Stimulated activated CD8-positive, alpha-beta memory T cell treated with anti-CD3 and anti-CD28 coated beads, Interleukin-12 subunit alpha, Interleukin-12 subunit beta, amount 100 ng/mL, for 24 hours (primary cell): ENCODE measurements at regions not wholly inside any gene's neighbourhood (a gene's known extent, or its start where the extent isn't known, plus 50 kb on each side); places are given as distances from the start of the nearest gene placed in this dataset.
"Not testable (repeated sequence)": the region's sequence is repeated elsewhere in the genome, so short reads cannot be mapped to it uniquely, and the experiment has no call there.

Source experiments
- DNase-seq: peaks from one replicate; pipeline ENCODE4 v3.0.0-alpha.2; 2020; ENCODE audit errors: extremely low read depth

DNA sequence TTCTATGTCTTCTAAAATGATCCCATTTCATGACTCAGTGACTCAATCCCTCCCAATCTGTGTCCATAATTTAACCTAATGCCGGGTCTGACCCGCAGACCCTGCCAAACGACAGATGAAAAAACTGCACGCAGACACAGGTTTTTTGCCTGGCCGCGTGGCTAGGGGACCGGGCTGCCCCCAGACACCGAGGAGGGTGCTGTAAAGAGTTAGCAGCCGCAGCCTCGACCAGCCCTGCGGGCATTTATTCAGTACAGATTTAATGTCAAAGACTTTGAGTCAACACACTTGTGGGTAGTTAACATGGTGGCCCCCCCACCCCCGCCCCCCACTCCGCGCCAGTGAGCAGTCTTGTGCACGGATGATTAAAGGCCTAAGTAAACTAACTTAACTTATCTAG is 1324.7 kb downstream of the GATA3 start:
- DNase-seq: no peak

DNA sequence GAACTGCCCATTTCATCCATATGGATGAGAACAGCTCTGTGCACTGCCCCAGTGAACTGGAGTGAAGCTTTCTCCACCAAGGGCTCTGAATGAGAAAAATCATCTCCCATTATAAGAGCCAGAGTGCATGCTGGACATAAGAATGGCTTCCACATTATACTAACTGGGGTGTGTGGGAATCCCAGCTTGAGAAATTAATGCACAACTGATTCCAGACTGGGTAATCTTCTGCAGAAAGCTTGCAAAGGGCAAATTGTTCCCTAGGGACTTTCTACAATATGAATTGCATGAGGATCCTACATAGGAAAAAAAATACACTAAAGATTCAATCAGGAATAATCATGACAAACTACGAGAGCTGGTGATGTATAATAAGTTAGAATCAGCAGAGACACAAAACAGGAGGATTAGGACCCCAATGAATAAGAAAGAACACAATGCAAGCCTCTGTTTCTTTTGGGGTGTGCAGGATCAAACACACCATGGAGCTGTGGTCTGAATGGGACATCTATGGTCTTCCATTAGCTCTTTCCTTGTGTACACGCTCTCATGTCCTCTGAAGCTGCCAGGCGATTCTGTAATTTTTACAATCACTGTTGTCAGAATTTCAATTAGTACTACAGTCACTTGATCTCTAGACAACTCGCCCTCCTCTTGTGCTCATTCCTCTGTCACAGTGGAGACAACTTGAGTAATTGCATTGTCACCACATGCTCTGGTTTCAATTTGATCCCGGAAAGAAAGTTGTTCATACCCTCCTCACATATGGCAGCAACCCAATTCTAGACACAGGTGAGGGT is 1327.4 kb downstream of the GATA3 start:
- DNase-seq: no peak

DNA sequence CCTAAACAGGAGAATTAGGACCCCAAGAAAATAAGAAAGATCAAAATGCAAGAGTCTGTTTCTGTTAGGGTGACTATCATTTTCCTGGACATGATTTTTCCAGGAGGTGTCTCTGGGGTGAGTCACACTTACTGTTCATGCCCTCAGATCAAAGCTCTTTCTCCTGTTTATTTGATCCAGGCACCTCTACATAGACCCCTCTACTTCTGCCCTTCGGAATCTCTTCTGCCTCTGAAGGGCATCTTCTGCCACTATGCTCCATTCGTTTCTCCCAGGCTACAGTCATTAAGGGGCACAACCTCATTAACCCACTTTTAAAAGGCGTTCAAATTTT is 1328.0 kb downstream of the GATA3 start:
- DNase-seq: no peak

DNA sequence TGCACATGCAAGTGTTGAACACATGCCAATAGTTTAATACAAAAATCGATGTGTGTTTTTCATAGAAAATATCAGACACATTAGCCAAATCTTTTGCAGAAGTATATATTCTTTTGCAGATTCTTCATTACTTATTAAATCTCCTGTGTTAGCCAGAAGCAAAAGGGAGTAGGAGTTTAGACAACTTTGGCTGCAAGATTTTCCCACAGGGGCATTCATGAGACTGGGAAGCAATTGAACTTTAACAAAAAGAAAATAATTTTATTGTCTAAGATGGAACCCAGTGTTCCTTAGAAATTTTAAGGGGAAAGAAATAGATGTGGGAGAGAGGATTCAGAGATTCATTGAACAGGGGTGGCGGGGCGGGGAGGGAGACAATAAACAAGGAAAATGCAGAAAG is 1336.0 kb downstream of the GATA3 start:
- DNase-seq: no peak

DNA sequence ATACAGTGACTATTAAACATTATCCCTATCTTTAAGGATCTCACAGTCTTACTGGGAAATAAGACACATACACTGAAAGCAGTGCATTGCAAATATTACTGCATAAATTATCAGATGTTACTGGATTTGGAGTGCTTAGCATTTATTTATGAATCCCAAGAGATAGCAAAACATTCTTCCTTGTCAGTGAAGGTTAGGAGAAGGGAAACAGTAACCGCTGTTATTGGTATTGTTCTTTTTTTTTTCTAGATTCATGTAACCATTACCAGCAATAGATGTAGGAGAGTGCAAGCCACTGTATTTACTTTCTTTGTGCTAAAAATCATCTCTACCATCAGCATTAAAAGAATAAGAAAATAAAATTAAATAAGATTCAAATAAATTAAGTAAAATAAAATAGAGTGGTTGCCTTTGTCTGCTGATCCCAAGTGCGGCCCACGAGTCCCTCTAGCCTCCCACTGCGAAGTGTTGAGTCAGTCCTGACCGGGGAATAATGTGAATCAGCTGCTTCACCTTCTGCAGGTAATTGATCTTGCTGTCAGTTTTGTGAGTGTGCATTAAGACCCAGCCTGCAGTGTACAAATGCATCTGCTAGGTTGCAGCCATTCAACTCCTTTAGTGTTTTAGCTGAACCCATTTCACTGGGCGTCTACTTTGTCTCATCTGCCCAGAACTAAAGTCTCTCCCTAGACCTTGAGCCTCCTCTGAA is 1344.9 kb downstream of the GATA3 start:
- DNase-seq: no peak

DNA sequence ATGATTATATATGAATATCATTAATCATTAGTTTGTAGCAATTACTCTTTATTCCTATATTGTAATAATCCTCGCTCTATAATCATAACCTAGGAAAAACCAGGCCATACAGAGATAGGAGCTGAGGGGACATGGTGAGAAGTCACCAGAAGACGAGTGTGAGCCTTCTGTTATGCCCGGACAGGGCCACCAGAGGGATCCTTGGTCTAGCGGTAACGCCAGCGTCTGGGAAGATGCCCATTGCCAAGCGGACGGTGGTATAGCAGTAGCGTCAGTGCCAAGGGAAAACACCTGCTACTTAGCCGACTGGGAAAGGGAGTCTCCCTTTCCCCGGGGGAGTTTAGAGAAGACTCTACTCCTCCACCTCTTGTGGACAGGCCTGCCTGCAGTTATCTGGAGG is 1347.6 kb downstream of the GATA3 start:
- not testable (repeated sequence) for DNase-seq

DNA sequence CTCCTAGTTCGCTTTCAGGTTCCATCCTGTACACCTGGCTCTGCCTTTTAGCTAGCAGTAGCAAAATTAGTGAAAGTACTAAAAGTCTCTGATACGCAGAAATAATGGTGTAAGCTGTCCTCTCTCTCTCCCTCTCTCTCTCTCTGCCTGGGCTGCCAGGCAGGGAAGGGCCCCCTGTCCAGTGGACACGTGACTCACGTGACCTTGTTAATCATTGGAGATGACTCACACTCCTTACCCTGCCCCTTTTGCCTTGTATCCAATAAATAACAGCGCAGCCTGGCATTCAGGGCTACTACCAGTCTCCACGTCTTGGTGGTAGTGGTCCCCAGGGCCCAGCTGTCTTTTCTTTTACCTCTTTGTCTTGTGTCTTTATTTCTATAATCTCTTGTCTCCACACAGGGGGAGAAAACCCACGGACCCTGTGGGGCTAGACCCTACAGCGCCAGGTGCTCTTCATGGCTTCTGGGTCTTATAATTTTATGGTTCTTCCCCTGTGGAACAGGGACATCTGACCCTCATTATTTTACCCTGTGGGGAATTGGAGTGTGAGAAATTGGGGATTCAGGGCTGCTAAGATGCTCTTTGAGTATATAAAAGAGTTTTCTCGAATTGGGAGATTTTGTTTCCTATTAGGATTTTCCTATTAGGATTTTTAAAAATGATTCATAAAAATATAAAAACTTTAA is 1348.2 kb downstream of the GATA3 start:
- DNase-seq: not testable (repeated sequence)

DNA sequence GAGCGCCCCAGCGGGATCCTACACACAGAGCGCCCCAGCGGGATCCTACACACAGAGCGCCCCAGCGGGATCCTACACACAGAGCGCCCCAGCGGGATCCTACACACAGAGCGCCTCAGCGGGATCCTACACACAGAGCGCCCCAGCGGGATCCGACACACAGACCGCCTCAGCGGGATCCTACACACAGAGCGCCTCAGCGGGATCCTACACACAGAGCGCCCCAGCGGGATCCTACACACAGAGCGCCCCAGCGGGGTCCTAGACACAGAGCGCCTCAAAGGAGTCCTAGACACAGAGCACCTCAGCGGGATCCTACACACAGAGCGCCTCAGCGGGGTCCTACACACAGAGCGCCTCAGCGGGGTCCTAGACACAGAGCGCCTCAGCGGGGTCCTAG is 1352.7 kb downstream of the GATA3 start:
- not testable (repeated sequence) for DNase-seq

DNA sequence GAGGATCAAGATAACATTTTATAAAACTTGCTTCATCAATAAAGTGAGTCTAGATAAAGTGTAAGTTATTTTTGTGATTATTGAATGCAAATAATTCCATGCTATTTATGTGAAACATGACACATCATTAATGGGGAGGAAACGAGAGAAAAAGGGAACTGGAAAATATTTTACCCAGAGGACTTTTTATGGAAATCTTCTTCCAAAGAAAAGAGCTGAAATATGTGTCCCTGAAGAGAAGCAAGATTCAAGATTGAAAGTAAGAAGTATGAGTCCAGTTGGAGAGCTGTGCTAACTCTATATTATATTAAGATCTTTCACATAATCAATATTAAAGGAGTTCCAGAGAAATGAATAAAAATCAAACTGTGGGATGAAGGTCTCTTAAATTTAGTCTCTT is 1361.8 kb downstream of the GATA3 start:
- DNase-seq: no peak

DNA sequence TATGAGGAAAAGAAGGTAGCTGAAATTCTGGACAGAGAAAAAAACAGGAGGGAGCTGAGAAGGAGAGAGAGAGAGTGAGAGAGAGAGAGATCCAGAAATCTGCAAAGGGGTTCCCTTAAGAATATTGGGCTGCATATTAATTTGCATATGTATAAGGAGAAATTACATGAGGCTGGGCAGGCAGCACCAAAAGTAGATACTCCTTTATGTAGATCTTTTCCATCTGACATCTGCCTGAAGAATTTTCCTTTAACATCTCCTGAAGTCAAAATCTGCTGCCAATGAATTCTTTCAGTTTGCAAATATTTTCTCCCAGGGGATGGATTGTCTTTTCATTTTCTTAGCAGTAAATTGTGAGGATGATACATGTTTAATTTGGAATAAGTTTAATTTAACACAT is 1365.3 kb downstream of the GATA3 start:
- no peak for DNase-seq

DNA sequence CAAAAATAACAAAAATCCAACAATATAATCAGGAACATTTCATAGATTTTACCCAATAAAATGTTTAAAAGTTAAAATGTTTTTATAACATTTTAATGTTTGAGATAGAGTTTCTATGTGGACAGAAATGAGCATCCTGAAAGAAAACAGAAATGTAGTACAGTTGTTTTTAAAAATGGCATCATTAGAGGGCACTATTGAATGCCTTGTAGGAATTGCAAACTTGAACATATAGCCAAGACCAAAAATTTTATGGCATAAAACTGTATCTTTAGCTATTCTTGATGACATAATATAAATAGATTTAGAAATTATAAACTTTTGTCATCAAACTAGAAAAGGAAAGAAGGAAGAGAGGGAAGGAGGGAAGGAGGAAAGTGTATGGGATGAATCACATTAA is 1372.7 kb downstream of the GATA3 start:
- no peak for DNase-seq

DNA sequence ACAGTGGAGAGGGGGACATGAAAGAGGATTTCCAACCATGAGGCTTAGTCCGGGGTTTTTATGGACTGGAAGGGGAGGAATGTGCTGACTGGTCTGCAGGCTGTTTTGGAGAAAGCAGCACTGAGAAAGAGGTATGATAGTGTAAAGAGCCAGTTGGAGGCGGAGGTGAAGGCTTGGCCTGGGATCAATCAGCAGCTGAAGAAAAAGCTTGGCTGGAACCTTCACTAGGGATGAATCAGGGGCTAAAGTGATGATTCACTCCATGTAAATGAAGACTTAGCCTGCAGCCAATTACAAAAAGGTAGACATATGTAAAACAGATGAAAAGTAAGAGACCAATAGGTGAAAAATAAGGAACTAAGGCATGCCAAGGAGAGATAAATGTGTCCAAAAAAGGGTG is 1382.6 kb downstream of the GATA3 start:
- no peak for DNase-seq

DNA sequence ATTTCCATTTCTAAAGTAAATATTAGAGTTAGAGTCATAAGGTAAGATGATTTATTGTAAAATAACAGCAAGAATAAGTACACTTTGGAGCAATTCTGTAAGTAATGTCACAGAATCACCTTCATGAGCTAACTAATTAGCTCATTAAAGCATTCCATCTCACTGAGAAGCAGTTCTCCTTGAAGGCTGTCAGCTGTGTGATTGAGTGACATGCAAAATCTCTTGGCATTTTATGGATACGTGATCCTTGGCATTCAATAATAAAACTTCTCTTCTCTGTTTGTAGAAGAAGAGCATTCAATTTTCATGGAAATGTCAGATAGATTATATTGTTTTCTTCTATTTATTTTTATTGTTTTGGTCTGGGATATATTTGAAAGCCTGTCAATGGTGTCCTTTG is 1389.3 kb downstream of the GATA3 start:
- no peak for DNase-seq

DNA sequence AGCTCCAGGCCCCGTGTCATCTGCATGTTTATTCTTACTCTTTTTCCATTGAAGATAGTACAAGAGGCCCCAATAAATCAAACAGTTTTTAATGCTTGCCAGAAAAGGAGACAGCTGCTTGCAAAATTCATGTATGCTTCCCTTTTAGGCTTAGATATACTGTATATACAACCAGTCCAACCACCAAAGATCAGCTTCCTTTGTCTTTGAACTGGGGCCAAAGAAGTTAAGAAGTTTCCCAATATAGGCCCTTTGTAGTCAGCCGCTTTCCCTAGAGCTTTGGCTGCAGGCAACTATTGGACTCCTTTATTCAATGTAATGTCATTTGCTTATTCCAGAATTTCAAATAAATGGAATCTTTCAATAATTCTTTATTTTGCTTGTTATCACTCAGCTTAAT is 1395.0 kb downstream of the GATA3 start:
- DNase-seq: no peak

DNA sequence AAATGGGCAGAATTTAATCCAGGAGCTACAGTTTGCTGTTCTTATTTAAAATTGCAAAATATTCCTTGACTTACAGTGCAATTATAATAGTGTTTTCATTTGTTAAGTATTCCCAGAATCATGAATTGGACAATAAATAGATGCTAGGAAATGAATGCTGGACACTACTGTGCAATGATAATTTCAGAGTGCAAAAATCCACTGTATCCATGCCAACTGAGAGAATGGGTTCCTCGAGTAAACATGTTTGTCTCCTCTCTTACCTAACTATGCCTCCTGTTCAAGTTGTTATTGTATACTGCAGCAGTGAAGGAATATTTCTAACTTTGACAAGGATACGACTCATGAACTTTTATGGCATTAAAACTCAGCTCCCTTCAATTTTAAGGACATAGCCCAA is 1396.3 kb downstream of the GATA3 start:
- DNase-seq: no peak

DNA sequence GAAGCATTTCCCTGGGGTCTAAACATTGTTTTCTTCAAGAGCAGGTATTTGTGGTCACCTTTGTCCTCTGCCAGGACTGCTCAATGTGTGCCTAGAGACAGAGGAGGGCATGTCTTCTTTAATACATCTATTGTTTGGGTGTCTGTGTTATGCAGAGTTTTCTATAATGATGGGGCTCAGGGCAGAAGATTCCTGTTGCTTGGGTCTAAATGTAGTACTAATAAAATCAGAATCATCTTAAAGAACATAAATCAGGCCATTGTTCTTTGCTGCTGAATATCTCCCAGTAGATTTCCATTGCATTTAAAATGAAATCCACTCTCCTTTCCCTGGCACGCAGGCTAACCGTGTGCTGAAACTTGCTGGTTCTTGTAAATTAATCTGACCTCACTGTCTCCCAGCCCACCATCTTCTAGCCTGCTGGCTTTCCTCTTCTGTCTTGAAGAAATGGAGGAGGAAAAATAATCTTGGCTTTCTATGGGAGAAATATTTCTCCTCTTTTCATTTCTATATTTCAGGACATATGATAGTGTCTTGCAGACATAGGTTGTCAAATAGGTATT is 1396.8 kb downstream of the GATA3 start:
- DNase-seq: no peak

DNA sequence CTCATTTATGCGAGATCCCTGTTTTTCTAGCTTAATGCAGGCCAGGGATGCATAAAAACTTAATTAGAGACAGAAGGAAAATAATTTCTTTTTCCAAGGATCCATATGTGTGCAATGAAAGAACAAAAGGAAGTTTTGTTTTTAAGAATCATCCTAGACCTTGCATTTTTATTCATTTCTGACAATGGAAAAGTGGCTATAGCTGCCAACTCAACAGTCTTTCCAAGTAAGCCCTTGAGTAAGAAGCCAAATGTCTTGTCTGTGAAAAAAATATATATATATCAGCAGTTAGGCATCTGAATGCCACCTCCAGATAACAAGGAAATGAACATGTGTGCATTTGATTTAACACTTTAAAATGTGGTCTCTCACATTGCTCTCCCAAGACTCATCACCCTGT is 1397.6 kb downstream of the GATA3 start:
- no peak for DNase-seq

DNA sequence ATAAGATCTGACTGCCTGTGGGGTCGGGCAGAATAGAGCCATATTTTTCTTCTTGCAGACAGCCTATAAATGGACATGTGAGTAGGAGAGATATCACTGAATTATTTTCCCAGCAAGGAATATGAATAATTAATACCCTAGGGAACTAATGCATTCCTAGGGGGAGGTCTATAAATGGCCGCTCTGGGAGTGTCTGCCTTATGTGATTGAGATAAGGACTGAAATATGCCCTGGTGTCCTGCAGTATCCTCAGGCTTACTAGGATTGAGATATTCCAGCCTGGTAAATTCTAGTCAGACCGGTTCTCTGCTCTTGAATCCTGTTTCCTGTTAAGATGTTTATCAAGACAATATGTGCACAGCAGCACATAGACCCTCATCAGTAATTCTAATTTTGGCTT is 1399.4 kb downstream of the GATA3 start:
- not testable (repeated sequence) for DNase-seq

DNA sequence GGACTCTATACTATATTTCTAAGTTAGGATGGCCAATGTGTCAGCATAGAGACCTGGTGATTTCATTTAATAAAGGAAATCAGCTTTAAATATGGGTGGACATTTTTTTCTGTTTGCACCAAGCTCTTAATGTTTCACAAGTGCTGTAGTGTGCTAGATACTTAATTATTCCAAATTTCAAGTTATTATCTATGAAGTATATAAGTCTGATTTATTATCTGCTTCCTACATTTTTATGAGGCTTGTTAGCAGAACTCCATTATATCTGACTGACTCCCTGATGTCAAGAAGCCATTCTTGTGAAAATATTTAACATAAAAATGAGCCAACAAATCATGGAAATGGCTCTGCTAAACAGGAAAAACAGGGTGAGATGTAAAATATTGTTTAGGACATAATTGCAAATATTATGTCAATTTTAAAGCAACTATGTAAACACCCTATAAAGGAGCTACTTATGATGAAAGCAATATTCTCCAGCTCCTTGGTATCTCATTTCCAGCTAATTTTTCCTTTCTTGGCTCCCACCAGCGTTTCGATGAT is 1415.2 kb downstream of the GATA3 start:
- no peak for DNase-seq

DNA sequence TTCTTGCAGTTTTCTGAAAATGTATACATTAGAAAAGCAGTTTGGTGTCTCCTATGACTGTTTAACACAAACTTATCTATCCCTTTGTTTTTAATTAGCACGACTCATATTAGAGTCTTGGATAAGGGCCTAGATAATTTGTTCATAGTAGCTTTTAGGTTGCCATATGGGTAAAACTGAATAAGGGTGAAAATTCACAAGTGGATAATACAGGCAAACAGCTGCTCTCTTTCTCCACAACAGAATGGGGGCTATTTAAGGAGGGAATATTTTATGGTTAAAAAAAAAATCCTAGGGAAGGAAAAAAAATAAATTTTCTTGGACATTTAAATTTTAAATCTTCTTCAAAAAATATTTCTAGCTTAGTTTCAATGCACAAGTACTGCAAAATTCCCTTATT is 1416.1 kb downstream of the GATA3 start:
- no peak for DNase-seq

DNA sequence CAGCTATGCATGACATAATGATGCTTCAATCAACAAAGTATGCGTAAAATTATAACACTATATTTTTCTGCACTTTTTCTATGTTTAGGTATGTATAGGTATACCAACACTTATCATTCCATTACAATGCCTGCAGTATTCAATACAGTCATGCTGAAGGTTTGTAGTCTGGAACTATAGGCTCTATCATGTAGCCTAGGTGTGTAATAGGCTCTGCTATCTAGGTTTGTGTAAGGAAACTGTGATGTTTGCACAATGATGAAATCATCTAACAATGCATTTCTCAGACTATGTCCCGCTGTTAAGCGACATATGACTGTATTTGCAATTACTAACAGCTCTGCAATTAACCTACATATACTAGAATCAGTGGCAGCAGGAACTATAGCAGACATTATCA is 1447.5 kb downstream of the GATA3 start:
- DNase-seq: no peak

DNA sequence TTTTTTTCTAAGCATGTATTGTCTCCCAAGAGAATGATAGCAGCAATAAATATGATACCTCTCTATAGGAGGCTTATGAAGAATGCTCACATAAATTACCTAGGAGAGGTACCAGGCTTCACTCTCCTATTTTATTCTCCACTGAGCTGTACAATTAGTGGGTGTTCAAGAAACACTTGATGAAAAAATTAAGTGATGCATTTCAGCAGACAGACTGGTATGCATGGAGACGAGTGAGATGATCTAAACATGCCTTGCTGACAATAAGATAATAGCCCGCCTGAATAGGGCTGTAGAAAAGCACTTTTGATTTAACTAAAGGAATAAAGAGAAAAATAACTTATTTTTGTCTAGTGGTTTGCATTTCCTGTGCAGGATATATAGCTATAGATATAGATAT is 1449.7 kb downstream of the GATA3 start:
- DNase-seq: no peak
